IPS-15b (cell line): ENCODE measurements at regions not wholly inside any gene's neighbourhood (a gene's known extent, or its start where the extent isn't known, plus 50 kb on each side); places are given as distances from the start of the nearest gene placed in this dataset.

Experiments
- H3K27me3 ChIP-seq: one replicate; pipeline ENCODE4 v1.6.1; 2013; ENCODE audit warnings: low read length; ENCODE audit not compliant: control insufficient read depth, insufficient read depth
- H3K36me3 ChIP-seq: one replicate; pipeline ENCODE4 v1.6.1; 2013; ENCODE audit warnings: low read length; ENCODE audit not compliant: control insufficient read depth, insufficient read depth
- H3K4me1 ChIP-seq: one replicate; pipeline ENCODE4 v1.6.1; 2013; ENCODE audit warnings: mild to moderate bottlenecking, low read length; ENCODE audit not compliant: control insufficient read depth, insufficient read depth
- H3K4me3 ChIP-seq: one replicate; pipeline ENCODE4 v1.5.1; 2013; ENCODE audit warnings: low read depth, low read length
- H3K9ac ChIP-seq: one replicate; pipeline ENCODE4 v1.6.1; 2013; ENCODE audit warnings: low read depth, mild to moderate bottlenecking, low read length
- H3K9me3 ChIP-seq: one replicate; pipeline ENCODE4 v1.6.1; 2013; ENCODE audit warnings: mild to moderate bottlenecking, low read length; ENCODE audit not compliant: control insufficient read depth, insufficient read depth

DNA sequence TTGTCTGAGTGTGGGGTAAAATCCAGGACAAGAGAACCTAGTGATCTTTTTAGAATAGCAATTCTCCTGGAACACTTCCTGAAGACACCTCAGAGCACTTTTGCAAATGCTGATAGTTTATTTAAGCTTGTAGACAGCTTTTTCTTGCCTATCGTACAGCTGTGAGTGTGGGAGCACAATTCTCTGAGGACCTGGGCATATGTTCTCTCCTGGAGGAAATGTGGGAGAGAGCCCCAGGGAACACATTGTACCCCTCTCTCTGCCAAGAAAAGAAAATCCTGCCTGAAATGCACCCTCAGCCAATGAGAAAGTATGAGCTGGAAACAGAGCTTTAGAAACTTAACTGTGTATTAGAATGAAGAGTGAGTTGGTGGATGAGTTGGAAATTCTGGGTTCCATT, 308.3 kb upstream of the SEMA6D start:
- Histone ChIP-seq H3K4me3 (no peak overlapping the region), H3K4me1 (peaks cover 6% of the 10 kb centered on the region), H3K9me3 (no peaks in the 10 kb centered on the region)

DNA sequence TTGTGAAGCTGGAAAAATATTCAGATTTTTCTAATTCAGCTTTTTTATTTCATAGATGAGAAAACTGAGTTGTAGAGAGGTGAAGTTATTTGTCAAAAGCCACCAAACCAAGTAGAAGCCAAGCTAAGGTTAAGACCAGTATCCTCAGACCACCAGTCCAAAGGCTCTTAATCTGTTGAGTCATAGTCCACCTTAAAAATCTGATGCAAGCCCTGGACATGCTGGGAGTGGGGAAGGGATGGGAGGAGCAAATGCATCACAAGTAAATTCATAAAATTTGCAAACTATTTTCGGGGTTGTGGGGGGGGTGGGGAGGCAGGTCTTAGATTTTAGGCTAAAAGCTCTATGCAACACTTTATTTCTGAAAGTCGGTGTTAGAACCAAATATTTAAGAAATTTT, 307.7 kb upstream of the SEMA6D start:
- no peaks in the 10 kb centered on the region for H3K27me3 ChIP-seq
- H3K4me1 ChIP-seq = peaks cover 6% of the 10 kb centered on the region
- no peak overlapping the region for H3K4me3 ChIP-seq
- H3K36me3 ChIP-seq = no peaks in the 10 kb centered on the region
- H3K9ac ChIP-seq = no peak overlapping the region
- no peaks in the 10 kb centered on the region for H3K9me3 ChIP-seq

More for the DNA sequence above, 308.3 kb upstream of the SEMA6D start:
- Histone ChIP-seq H3K36me3 (no peaks in the 10 kb centered on the region), H3K27me3 (no peaks in the 10 kb centered on the region), H3K9ac (no peak overlapping the region)

DNA sequence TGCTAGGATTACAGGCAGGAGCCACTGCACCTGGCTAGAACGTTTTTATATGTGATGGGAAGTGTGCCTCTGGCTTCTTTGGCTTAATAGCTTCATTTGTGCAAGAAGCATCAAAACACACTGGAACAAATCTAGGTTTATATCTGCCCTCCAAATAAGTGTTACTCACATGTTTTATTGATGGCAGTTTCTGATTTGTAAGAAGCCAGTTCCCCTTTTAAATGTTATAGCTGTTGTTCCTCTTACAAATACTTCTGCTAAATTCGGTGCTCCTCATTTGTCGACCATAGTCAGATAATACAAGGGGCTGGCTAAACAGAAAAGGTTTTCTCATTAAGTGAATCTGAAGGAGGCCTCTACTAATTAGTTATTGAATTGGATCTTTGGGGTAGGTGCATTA, 307.1 kb upstream of the SEMA6D start:
- H3K9me3 ChIP-seq = no peaks in the 10 kb centered on the region
- no peak overlapping the region for H3K4me3 ChIP-seq
- no peaks in the 10 kb centered on the region for H3K36me3 ChIP-seq
- H3K27me3 ChIP-seq = no peaks in the 10 kb centered on the region
- peaks cover 3% of the 10 kb centered on the region for H3K4me1 ChIP-seq
- no peak overlapping the region for H3K9ac ChIP-seq

DNA sequence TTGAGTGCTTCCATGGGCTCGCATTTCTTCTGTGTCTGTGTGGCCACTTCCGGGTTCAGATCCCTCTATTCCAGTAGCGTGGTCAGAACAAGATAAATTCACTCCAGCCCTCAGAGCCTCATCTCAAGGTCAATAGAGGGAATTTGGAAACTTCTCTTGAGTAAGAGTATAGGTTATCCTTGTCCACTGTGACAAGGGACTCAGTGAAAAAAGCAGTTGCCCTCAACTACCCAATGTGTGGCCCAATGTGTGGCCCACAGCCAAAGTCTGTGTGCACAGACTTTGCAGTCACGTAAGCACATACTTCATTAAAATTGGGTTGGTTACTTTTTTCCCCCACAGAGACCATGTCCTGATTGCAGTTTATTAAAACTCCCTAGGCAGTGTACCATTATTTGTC, 305.6 kb upstream of the SEMA6D start:
- no peaks in the 10 kb centered on the region for H3K36me3 ChIP-seq

DNA sequence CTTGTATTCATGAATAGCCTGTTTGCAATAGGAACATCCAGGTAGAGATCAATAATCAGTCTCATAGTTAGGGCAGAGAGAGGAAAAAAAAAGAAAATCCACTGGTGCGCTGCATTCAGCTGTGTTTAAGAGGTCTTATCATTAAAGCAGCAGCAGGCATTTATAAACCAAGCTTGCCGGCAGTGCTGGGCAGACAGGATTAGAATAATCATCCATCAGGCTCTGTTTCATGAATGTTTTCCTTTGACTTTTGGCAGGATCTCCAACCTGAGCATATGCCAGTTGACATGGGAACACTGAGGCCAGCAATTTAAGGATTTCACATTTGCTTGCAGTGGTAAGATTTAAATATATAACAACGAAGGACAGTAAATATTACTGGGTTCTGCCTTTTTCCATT, 305.2 kb upstream of the SEMA6D start:
- H3K27me3 ChIP-seq = no peaks in the 10 kb centered on the region
- no peak overlapping the region for H3K9ac ChIP-seq
- no peaks in the 10 kb centered on the region for H3K4me1 ChIP-seq
- no peaks in the 10 kb centered on the region for H3K36me3 ChIP-seq
- no peaks in the 10 kb centered on the region for H3K9me3 ChIP-seq
- no peak overlapping the region for H3K4me3 ChIP-seq

More for the DNA sequence above, 305.6 kb upstream of the SEMA6D start:
- no peak overlapping the region for H3K4me3 ChIP-seq
- H3K9me3 ChIP-seq = no peaks in the 10 kb centered on the region
- H3K27me3 ChIP-seq = no peaks in the 10 kb centered on the region
- no peak overlapping the region for H3K9ac ChIP-seq
- no peaks in the 10 kb centered on the region for H3K4me1 ChIP-seq

DNA sequence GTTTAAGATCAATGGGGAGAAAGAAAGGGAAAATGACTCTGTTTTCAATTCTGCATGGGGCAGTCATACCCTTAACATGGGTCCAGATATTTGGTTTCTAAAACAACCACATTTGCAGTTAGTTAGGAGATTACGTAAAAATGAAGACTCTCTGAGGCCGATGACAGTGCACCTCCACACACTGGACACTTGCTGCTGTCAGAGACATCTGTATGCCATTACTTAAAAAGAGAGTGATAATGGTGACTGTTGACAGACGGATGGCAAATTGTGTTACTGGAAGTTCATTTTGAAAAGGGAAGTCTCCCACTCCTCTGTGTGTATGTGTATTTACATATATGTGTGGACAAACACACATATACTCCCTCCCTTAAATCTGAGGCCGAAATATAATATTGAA, 304.5 kb upstream of the SEMA6D start:
- H3K4me3 ChIP-seq = no peak overlapping the region
- no peak overlapping the region for H3K9ac ChIP-seq
- H3K9me3 ChIP-seq = no peaks in the 10 kb centered on the region
- H3K36me3 ChIP-seq = no peaks in the 10 kb centered on the region
- no peaks in the 10 kb centered on the region for H3K27me3 ChIP-seq
- H3K4me1 ChIP-seq = no peaks in the 10 kb centered on the region

DNA sequence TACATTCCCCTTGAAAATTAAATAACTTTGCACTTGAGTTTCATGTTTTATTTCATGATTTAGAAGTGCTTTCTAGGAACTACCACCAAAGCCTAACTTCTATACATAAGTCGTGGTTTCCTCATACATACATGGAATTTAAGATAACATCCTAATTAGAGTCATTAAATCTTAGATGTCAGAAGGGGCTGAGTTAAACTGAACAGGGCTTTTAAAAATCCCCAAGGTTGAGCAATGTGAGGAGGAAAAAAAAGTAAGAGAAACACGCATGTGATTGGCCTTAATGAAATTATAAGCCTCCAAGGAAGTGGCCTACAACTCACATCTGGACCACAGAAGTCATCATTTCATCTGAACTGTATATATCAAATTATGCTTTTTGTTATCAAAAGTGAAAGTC, 303.1 kb upstream of the SEMA6D start:
- H3K9ac ChIP-seq = no peak overlapping the region
- no peaks in the 10 kb centered on the region for H3K36me3 ChIP-seq
- H3K9me3 ChIP-seq = no peaks in the 10 kb centered on the region
- H3K27me3 ChIP-seq = no peaks in the 10 kb centered on the region
- H3K4me3 ChIP-seq = no peak overlapping the region
- H3K4me1 ChIP-seq = no peaks in the 10 kb centered on the region

DNA sequence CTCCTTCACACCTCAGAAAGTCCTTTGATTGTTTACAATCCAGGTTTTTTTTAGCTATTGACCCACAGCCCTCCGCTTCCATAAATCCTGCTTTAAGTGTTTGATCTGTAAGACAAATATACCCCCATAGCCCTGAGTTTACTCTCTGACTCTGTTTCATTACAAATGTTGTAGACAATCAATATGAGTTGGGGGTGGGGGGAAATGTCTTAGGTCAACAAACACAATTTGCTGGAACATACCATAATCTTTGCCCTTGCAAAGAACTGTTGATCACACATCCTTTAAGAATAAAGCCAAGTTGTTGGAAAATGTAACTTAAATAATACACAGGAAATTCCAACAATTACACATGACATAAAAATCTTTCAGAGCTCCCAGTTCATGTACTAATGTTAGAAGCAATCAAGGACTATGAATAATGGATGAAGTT, 301.8 kb upstream of the SEMA6D start:
- H3K9ac ChIP-seq = no peak overlapping the region

DNA sequence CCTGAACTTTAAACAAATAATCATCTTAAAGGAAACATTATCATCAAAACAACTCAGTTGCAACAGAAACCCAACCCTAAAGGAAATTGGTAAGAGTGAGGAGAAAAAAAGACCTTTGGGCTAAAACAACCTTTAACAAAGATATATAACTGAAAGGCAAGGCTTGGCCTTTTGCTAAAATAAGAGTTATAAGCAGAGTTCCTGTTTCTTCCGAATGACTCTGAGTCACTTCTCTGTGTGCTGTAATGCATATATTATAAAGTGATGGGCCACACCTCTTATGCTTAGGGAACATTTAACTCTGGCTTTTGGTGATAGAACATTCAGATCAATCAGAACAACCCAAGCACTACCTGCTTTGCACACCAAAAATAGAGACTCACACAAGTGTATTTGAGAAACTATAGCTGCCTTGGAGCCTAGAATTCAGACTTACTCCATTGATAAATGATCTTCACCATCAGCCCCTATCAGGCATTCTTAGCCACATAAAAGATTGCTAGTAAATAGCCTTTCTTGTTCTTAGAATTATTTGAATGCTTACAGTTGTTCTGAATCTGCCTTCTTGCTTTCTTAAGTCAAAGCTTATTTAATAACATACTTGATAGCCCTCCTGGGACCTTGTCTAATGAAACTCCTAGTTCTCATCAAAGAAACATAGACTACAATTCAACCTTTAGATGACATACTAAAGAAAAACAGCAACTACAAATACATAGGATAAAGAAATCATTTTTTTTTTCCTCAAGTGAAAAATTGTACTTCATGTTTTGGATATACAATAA, 294.2 kb upstream of the SEMA6D start:
- Histone ChIP-seq H3K9ac (no peak overlapping the region), H3K36me3 (no peaks in the 10 kb centered on the region), H3K9me3 (no peaks in the 10 kb centered on the region), H3K27me3 (no peaks in the 10 kb centered on the region), H3K4me3 (no peak overlapping the region), H3K4me1 (no peaks in the 10 kb centered on the region)

More for the DNA sequence above, 301.8 kb upstream of the SEMA6D start:
- no peaks in the 10 kb centered on the region for H3K27me3 ChIP-seq
- no peaks in the 10 kb centered on the region for H3K4me1 ChIP-seq
- no peak overlapping the region for H3K4me3 ChIP-seq
- H3K9me3 ChIP-seq = no peaks in the 10 kb centered on the region
- no peaks in the 10 kb centered on the region for H3K36me3 ChIP-seq

DNA sequence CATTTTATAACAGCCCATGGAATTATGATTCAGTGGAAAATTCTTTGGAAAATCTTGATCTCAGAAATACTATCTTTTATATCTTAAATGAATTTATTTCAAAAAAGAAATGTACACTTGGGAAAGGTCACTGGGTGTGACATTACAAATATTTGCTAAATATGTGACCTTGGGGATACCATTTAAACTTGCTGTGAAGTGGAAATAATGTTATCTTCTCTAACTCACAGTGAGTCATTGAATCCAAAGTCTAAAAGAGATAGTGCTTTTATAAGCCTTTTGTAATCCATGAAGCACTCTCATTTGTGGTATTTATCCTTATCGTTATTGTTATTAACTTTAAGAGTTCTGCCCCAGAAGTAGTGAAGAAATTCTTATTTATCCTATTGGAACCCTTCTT, 289.8 kb upstream of the SEMA6D start:
- no peak overlapping the region for H3K4me3 ChIP-seq
- H3K9ac ChIP-seq = no peak overlapping the region
- H3K27me3 ChIP-seq = no peaks in the 10 kb centered on the region
- H3K9me3 ChIP-seq = no peaks in the 10 kb centered on the region
- H3K36me3 ChIP-seq = no peaks in the 10 kb centered on the region
- H3K4me1 ChIP-seq = no peaks in the 10 kb centered on the region

DNA sequence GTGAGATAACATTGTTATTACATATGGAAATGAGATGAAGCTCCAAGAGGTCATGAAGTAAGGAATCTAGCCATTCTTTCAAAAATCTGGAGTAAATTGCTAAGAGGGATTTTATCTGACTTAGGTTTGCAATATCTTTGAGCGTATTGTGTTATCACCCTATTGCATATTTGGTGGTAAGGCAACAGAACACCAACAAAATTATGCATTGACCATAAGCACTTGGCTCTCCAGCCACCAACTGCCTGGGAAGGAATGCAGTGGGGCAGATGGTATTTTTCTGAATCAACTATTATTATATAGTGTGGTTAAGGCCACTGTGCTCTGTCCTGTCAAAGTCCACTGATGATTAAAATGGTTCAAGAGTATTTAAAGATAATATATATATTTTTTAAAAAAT, 287.9 kb upstream of the SEMA6D start:
- Histone ChIP-seq H3K9ac (no peak overlapping the region), H3K4me1 (no peaks in the 10 kb centered on the region), H3K36me3 (no peaks in the 10 kb centered on the region), H3K27me3 (no peaks in the 10 kb centered on the region), H3K4me3 (no peak overlapping the region), H3K9me3 (no peaks in the 10 kb centered on the region)

DNA sequence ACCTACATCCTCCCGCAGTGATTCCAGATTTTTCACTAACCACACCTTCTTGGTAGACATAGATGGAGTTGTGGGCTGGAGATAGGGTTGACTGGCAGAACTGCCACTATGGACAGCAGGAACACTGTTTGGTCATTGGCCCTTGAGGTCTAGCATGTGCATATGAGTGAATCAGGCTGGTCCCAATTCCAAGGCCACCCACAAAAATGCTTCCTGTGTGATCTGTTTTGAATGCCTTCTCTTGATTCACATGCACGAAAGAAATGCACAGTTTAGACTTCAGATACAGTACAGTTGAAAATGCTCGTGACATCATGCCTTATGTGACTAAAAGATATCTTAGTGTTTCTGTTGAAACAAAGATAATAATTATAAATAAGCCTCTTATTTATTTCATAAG, 285.8 kb upstream of the SEMA6D start:
- Histone ChIP-seq H3K4me1 (no peaks in the 10 kb centered on the region), H3K36me3 (no peaks in the 10 kb centered on the region), H3K4me3 (no peak overlapping the region)

More for the DNA sequence above, 285.8 kb upstream of the SEMA6D start:
- no peaks in the 10 kb centered on the region for H3K9me3 ChIP-seq
- H3K9ac ChIP-seq = no peak overlapping the region
- no peaks in the 10 kb centered on the region for H3K27me3 ChIP-seq
